ENCODE measurements at regions not wholly inside any gene's neighbourhood (a gene's known extent, or its start where the extent isn't known, plus 50 kb on each side); places are given as distances from the start of the nearest gene placed in this dataset.

- TF ChIP-seq POLR2AphosphoS5 (IDR thresholded peaks at IDR 0.05; ENCODE audit: borderline replicate concordance, low read depth, low read length), result no peak
- no peak for TF ChIP-seq EZH2 (IDR thresholded peaks at IDR 0.05)
- TF ChIP-seq FOXP2 (optimal IDR thresholded peaks at IDR 0.05; ENCODE audit: control extremely low read depth, extremely low read length, insufficient read depth), result no peak
These were observed 247.9 kb upstream of the PPP1R2C start for GRCh38 chrX:43025806-43026315.

All from SK-N-MC (cell line).